Thyroid gland (tissue), 4 donors: ENCODE measurements at regions not wholly inside any gene's neighbourhood (a gene's known extent, or its start where the extent isn't known, plus 50 kb on each side); places are given as distances from the start of the nearest gene placed in this dataset.

Source experiments
- POLR2A ChIP-seq, 2 donors: fragments of 450-650 bp; IDR thresholded peaks; one replicate each; pipeline ENCODE4 v1.6.1; 2017; ENCODE audit warnings: antibody characterized with exemption in 2 of 2, mild to moderate bottlenecking in 2 of 2, moderate library complexity in 1 of 2
- TF ChIP-seq, protein P1 (sequence below), 6 experiments: fragments of 200-600 bp in 3 of 6; fragments of 450-650 bp in 3 of 6; sonication (generic) in 3 of 6; IDR thresholded peaks; one replicate each; pipeline ENCODE4 v1.5.1; 2016 to 2019; ENCODE audit warnings: antibody characterized with exemption in 6 of 6, mild to moderate bottlenecking in 2 of 6, inconsistent platforms in 1 of 6, moderate library complexity in 1 of 6

DNA sequence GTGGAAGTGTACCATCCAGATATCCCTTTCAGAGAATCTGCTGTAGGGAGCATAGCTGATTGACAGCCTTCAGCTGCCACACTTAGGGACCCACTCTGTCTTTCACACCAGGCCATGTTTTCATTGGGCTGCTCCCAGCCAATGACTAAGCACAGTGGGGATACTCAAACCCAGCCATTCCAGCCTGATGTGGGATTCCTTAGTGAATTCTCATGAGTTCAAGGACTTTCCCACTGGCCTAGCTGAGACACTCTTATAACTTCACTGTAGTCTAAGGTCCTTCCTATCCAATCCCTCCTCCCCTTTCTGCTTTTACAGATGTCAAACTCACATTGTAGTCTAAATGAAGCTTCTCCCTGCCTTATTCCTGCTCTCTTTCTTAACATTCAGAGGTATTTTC is 201.2 kb downstream of the PIK3C3 start:
- TF ChIP-seq, protein P1, sequence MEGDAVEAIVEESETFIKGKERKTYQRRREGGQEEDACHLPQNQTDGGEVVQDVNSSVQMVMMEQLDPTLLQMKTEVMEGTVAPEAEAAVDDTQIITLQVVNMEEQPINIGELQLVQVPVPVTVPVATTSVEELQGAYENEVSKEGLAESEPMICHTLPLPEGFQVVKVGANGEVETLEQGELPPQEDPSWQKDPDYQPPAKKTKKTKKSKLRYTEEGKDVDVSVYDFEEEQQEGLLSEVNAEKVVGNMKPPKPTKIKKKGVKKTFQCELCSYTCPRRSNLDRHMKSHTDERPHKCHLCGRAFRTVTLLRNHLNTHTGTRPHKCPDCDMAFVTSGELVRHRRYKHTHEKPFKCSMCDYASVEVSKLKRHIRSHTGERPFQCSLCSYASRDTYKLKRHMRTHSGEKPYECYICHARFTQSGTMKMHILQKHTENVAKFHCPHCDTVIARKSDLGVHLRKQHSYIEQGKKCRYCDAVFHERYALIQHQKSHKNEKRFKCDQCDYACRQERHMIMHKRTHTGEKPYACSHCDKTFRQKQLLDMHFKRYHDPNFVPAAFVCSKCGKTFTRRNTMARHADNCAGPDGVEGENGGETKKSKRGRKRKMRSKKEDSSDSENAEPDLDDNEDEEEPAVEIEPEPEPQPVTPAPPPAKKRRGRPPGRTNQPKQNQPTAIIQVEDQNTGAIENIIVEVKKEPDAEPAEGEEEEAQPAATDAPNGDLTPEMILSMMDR (IDR thresholded peaks at IDR 0.05): no peak
- no peak for TF ChIP-seq POLR2A (IDR thresholded peaks at IDR 0.05)
